ENCODE measurements at regions not wholly inside any gene's neighbourhood (a gene's known extent, or its start where the extent isn't known, plus 50 kb on each side); places are given as distances from the start of the nearest gene placed in this dataset.

GRCh38 chr6:21881969-21882465 is 288.5 kb downstream of the SOX4 start:
- Histone ChIP-seq H3K23me2 (ENCODE audit: insufficient read length, low read depth, low read length, poor library complexity, severe bottlenecking) (no peaks in the 10 kb centered on the region), H3K4me2 (ENCODE audit: insufficient read depth, insufficient read length, low read length) (no peak overlapping the region), H3K27ac (ENCODE audit: insufficient read length, low read depth, low read length) (no peak overlapping the region), H3K9me3 (ENCODE audit: control insufficient read depth, low read depth, low read length) (no peaks in the 10 kb centered on the region), H3K56ac (ENCODE audit: insufficient read length, low read depth, low read length) (no peak overlapping the region), H2BK20ac (ENCODE audit: low read depth, low read length, poor library complexity, severe bottlenecking) (no peak overlapping the region), H3K79me1 (ENCODE audit: insufficient read depth, low read depth, low read length, poor library complexity, severe bottlenecking) (no peaks in the 10 kb centered on the region), H3K4me1 (ENCODE audit: insufficient read depth, low read length) (no peaks in the 10 kb centered on the region; the same call in 1 of the 2 replicates), H2BK15ac (ENCODE audit: low read depth, low read length) (no peak overlapping the region), H3T11ph (ENCODE audit: low read length) (no peak overlapping the region), H4K91ac (ENCODE audit: insufficient read length, low read depth, low read length) (no peak overlapping the region), H4K20me1 (ENCODE audit: control insufficient read depth, insufficient read depth, insufficient read length) (no peaks in the 10 kb centered on the region), H2AK5ac (ENCODE audit: insufficient read length, low read length) (no peak overlapping the region), H2AFZ (ENCODE audit: low read length) (no peak overlapping the region), H2BK120ac (ENCODE audit: low read depth, low read length, poor library complexity, severe bottlenecking) (no peak overlapping the region), H2BK5ac (ENCODE audit: insufficient read length, low read length) (no peak overlapping the region), H4K8ac (replicated peaks; ENCODE audit: insufficient read length, low read depth, low read length) (no peak overlapping the region), H3K14ac (ENCODE audit: insufficient read depth, low read length) (no peak overlapping the region), H3K4ac (ENCODE audit: low read depth, low read length) (no peak overlapping the region), H3K18ac (ENCODE audit: insufficient read length, low read depth, low read length) (no peak overlapping the region), H4K5ac (ENCODE audit: insufficient read length, low read depth, low read length) (no peak overlapping the region), H2BK12ac (ENCODE audit: insufficient read length, low read depth, low read length) (no peak overlapping the region), H3K23ac (ENCODE audit: insufficient read length, low read depth, low read length) (no peak overlapping the region), H3K9ac (ENCODE audit: extremely low read depth, insufficient read length, low read length) (no peak overlapping the region), H3K27me3 (ENCODE audit: insufficient read depth, low read length) (no peaks in the 10 kb centered on the region), H3K79me2 (ENCODE audit: insufficient read depth, low read length) (peaks cover 7% of the 10 kb centered on the region; the same call in 1 of the 2 replicates)
- no CpG with 5 or more reads among the region's 1 CpG for WGBS (ENCODE audit: extremely low coverage, insufficient read length, low lambda C conversion rate)
- Mint-ChIP-seq H3K27me3 (ENCODE audit: low read depth) (no peaks in the 10 kb centered on the region), H3K9me3 (peaks cover 0 to 8% of the 10 kb centered on the region in 2 experiments; a peak in 2 of 5 replicates), H3K36me3 (ENCODE audit: insufficient read depth in 1 of 3, low read depth in 3 of 3) (peaks cover 8 to 30% (median 21%) of the 10 kb centered on the region in 3 experiments; a peak in 6 of 7 replicates), H3K4me3 (no peak overlapping the region), H3K4me1 (peaks cover 0 to 4% of the 10 kb centered on the region in 2 experiments; a peak in 3 of 4 replicates), H3K27ac (no peak overlapping the region)
- TF ChIP-seq CTCF (conservative IDR thresholded peaks at IDR 0.05): no peak
- DNase-seq: no peak
